ENCODE measurements at regions not wholly inside any gene's neighbourhood (a gene's known extent, or its start where the extent isn't known, plus 50 kb on each side); places are given as distances from the start of the nearest gene placed in this dataset.

GRCh38 chr19:29448046-29448445 is 77.7 kb upstream of the VSTM2B start:
- Histone ChIP-seq H3K9me3 (ENCODE audit: low read depth, low read length) (no peaks in the 10 kb centered on the region), H3K4me3 (ENCODE audit: insufficient read depth, low read length) (no peak overlapping the region), H3K36me3 (ENCODE audit: insufficient read depth, low read length) (no peaks in the 10 kb centered on the region), H3K79me2 (ENCODE audit: insufficient read depth, low read length) (no peaks in the 10 kb centered on the region), H2AFZ (ENCODE audit: low read length) (no peak overlapping the region), H3K27me3 (ENCODE audit: insufficient read depth, low read length) (no peaks in the 10 kb centered on the region), H3K27ac (ENCODE audit: low read depth, low read length) (no peak overlapping the region), H3K4me1 (ENCODE audit: insufficient read depth, low read length) (no peaks in the 10 kb centered on the region), H4K20me1 (ENCODE audit: insufficient read depth, low read length) (no peaks in the 10 kb centered on the region), H3K4me2 (ENCODE audit: insufficient read depth, low read length) (no peak overlapping the region)
- no peak for DNase-seq (ENCODE audit: insufficient read length, low spot score, missing footprints)
- TF ChIP-seq CTCF (IDR thresholded peaks at IDR 0.05; ENCODE audit: extremely low read depth, low read depth, low read length): no peak

- Histone ChIP-seq H3K9me3 (ENCODE audit: low read depth, low read length) (no peaks in the 10 kb centered on the region), H3K27ac (ENCODE audit: low read depth, low read length) (no peak overlapping the region), H3K36me3 (ENCODE audit: insufficient read depth, low read length) (no peaks in the 10 kb centered on the region), H4K20me1 (ENCODE audit: insufficient read depth, low read length) (no peaks in the 10 kb centered on the region), H2AFZ (ENCODE audit: low read length) (no peak overlapping the region), H3K4me2 (ENCODE audit: insufficient read depth, low read length) (no peak overlapping the region), H3K4me1 (ENCODE audit: insufficient read depth, low read length) (no peaks in the 10 kb centered on the region), H3K79me2 (ENCODE audit: insufficient read depth, low read length) (no peaks in the 10 kb centered on the region), H3K27me3 (ENCODE audit: insufficient read depth, low read length) (no peaks in the 10 kb centered on the region), H3K4me3 (ENCODE audit: insufficient read depth, low read length) (no peak overlapping the region)
- no peak for TF ChIP-seq CTCF (IDR thresholded peaks at IDR 0.05; ENCODE audit: extremely low read depth, low read depth, low read length)
- DNase-seq (ENCODE audit: insufficient read length, low spot score, missing footprints): no peak
Measured at GRCh38 chr19:29449371-29449770, 76.4 kb upstream of the VSTM2B start.

GRCh38 chr19:29450306-29450705 is 75.5 kb upstream of the VSTM2B start:
- no peak for TF ChIP-seq CTCF (IDR thresholded peaks at IDR 0.05; ENCODE audit: extremely low read depth, low read depth, low read length)
- Histone ChIP-seq H2AFZ (ENCODE audit: low read length) (no peak overlapping the region), H3K9me3 (ENCODE audit: low read depth, low read length) (no peaks in the 10 kb centered on the region), H3K4me1 (ENCODE audit: insufficient read depth, low read length) (no peaks in the 10 kb centered on the region), H3K27me3 (ENCODE audit: insufficient read depth, low read length) (no peaks in the 10 kb centered on the region), H4K20me1 (ENCODE audit: insufficient read depth, low read length) (no peaks in the 10 kb centered on the region), H3K4me2 (ENCODE audit: insufficient read depth, low read length) (no peak overlapping the region), H3K79me2 (ENCODE audit: insufficient read depth, low read length) (no peaks in the 10 kb centered on the region), H3K27ac (ENCODE audit: low read depth, low read length) (no peak overlapping the region), H3K4me3 (ENCODE audit: insufficient read depth, low read length) (no peak overlapping the region), H3K36me3 (ENCODE audit: insufficient read depth, low read length) (no peaks in the 10 kb centered on the region)
- no peak for DNase-seq (ENCODE audit: insufficient read length, low spot score, missing footprints)

GRCh38 chr19:29450812-29451211 is 75.0 kb upstream of the VSTM2B start:
- H3K79me2 ChIP-seq (ENCODE audit: insufficient read depth, low read length): no peaks in the 10 kb centered on the region
- TF ChIP-seq CTCF (IDR thresholded peaks at IDR 0.05; ENCODE audit: extremely low read depth, low read depth, low read length): no peak
- H3K4me2 ChIP-seq (ENCODE audit: insufficient read depth, low read length): no peak overlapping the region
- no peak overlapping the region for H2AFZ ChIP-seq (ENCODE audit: low read length)
- no peak for DNase-seq (ENCODE audit: insufficient read length, low spot score, missing footprints)
- no peak overlapping the region for H3K27ac ChIP-seq (ENCODE audit: low read depth, low read length)
- no peaks in the 10 kb centered on the region for H3K4me1 ChIP-seq (ENCODE audit: insufficient read depth, low read length)
- no peak overlapping the region for H3K4me3 ChIP-seq (ENCODE audit: insufficient read depth, low read length)
- H3K36me3 ChIP-seq (ENCODE audit: insufficient read depth, low read length): no peaks in the 10 kb centered on the region
- no peaks in the 10 kb centered on the region for H4K20me1 ChIP-seq (ENCODE audit: insufficient read depth, low read length)
- no peaks in the 10 kb centered on the region for H3K27me3 ChIP-seq (ENCODE audit: insufficient read depth, low read length)
- no peaks in the 10 kb centered on the region for H3K9me3 ChIP-seq (ENCODE audit: low read depth, low read length)
